HFFc6 (cell line): ENCODE measurements at regions not wholly inside any gene's neighbourhood (a gene's known extent, or its start where the extent isn't known, plus 50 kb on each side); places are given as distances from the start of the nearest gene placed in this dataset.

Source experiments
- DNase-seq: peaks from one replicate; pipeline ENCODE4 v3.0.0-alpha.2; 2018
- H3K27ac Mint-ChIP-seq: 2 replicates; pipeline ENCODE4 v1.8.0; 2020; ENCODE audit warnings: mild to moderate bottlenecking, mixed read lengths
- H3K27me3 Mint-ChIP-seq: 2 replicates; pipeline ENCODE4 v1.8.0; 2021; ENCODE audit warnings: mild to moderate bottlenecking, moderate library complexity, mixed read lengths; ENCODE audit not compliant: insufficient read depth
- H3K36me3 Mint-ChIP-seq: 2 replicates; pipeline ENCODE4 v1.8.0; 2021; ENCODE audit warnings: low read depth, mixed read lengths
- H3K4me1 Mint-ChIP-seq: 2 replicates; pipeline ENCODE4 v1.8.0; 2020; ENCODE audit warnings: low read depth, mixed read lengths
- H3K4me3 Mint-ChIP-seq: 2 replicates; pipeline ENCODE4 v1.8.0; 2020; ENCODE audit warnings: mild to moderate bottlenecking, moderate library complexity, mixed read lengths
- H3K9me3 Mint-ChIP-seq: 2 replicates; pipeline ENCODE4 v1.8.0; 2020; ENCODE audit warnings: mild to moderate bottlenecking, mixed read lengths
- CTCF ChIP-seq: fragments of 200-600 bp; sonication (generic); IDR thresholded peaks from 2 replicates; pipeline ENCODE4 v1.5.0; 2021; ENCODE audit warnings: antibody characterized with exemption, mild to moderate bottlenecking

- Mint-ChIP-seq H3K27ac (no peak overlapping the region), H3K36me3 (peaks cover 13% of the 10 kb centered on the region), H3K4me3 (no peak overlapping the region), H3K27me3 (peaks cover 18% of the 10 kb centered on the region), H3K9me3 (peaks cover 21% of the 10 kb centered on the region), H3K4me1 (no peaks in the 10 kb centered on the region; the same call in 1 of the 2 replicates)
- DNase-seq, result no peak
- TF ChIP-seq CTCF, result no peak
Measured at GRCh38 chr10:62681211-62681940, 123.1 kb upstream of the ADO start.

GRCh38 chr10:62684911-62685310, 119.6 kb upstream of the ADO start:
- peaks cover 16% of the 10 kb centered on the region for H3K36me3 Mint-ChIP-seq
- TF ChIP-seq CTCF, result no peak
- peaks cover 22% of the 10 kb centered on the region for H3K9me3 Mint-ChIP-seq
- no peak overlapping the region for H3K4me3 Mint-ChIP-seq
- no peak for DNase-seq
- peaks cover 14% of the 10 kb centered on the region for H3K27me3 Mint-ChIP-seq
- no peaks in the 10 kb centered on the region; the same call in 1 of the 2 replicates for H3K4me1 Mint-ChIP-seq
- H3K27ac Mint-ChIP-seq, result no peak overlapping the region

- Mint-ChIP-seq H3K4me3 (no peak overlapping the region), H3K4me1 (peaks cover 9% of the 10 kb centered on the region; the same call in 1 of the 2 replicates), H3K27me3 (peaks cover 19% of the 10 kb centered on the region), H3K36me3 (peaks cover 16% of the 10 kb centered on the region), H3K27ac (no peak overlapping the region), H3K9me3 (peaks cover 22% of the 10 kb centered on the region)
- TF ChIP-seq CTCF, result no peak
- DNase-seq, result no peak
Measured at GRCh38 chr10:62687230-62687748, 117.2 kb upstream of the ADO start.

- no peak for DNase-seq
- H3K27me3 Mint-ChIP-seq, result peaks cover 11% of the 10 kb centered on the region
- no peak overlapping the region for H3K27ac Mint-ChIP-seq
- H3K9me3 Mint-ChIP-seq, result peaks cover 22% of the 10 kb centered on the region
- H3K4me3 Mint-ChIP-seq, result no peak overlapping the region
- TF ChIP-seq CTCF, result no peak
- peaks cover 9% of the 10 kb centered on the region; the same call in 1 of the 2 replicates for H3K4me1 Mint-ChIP-seq
- H3K36me3 Mint-ChIP-seq, result peaks cover 16% of the 10 kb centered on the region
Measured at GRCh38 chr10:62688971-62689700, 115.4 kb upstream of the ADO start.

- no peak overlapping the region for H3K4me3 Mint-ChIP-seq
- H3K27me3 Mint-ChIP-seq, result peaks cover 11% of the 10 kb centered on the region
- H3K36me3 Mint-ChIP-seq, result peaks cover 16% of the 10 kb centered on the region
- peaks cover 22% of the 10 kb centered on the region for H3K9me3 Mint-ChIP-seq
- peaks cover 9% of the 10 kb centered on the region; the same call in 1 of the 2 replicates for H3K4me1 Mint-ChIP-seq
- no peak for DNase-seq
- TF ChIP-seq CTCF, result no peak
- H3K27ac Mint-ChIP-seq, result no peak overlapping the region
Measured at GRCh38 chr10:62689712-62690111, 114.8 kb upstream of the ADO start.
